ENCODE measurements at regions not wholly inside any gene's neighbourhood (a gene's known extent, or its start where the extent isn't known, plus 50 kb on each side); places are given as distances from the start of the nearest gene placed in this dataset.
"Not testable (repeated sequence)": the region's sequence is repeated elsewhere in the genome, so short reads cannot be mapped to it uniquely, and the experiment has no call there.

- Mint-ChIP-seq H3K9me3 (peaks cover 8 to 15% of the 10 kb centered on the region in 2 donors), H3K4me3 (no peak overlapping the region), H3K27ac (no peak overlapping the region), H3K4me1 (no peaks in the 10 kb centered on the region), H3K27me3 (no peaks in the 10 kb centered on the region)
- DNase-seq, result no peak
- ATAC-seq, result no peak
These were observed 278.4 kb upstream of the PTCHD4 start for GRCh38 chr6:48389146-48390043.

DNA sequence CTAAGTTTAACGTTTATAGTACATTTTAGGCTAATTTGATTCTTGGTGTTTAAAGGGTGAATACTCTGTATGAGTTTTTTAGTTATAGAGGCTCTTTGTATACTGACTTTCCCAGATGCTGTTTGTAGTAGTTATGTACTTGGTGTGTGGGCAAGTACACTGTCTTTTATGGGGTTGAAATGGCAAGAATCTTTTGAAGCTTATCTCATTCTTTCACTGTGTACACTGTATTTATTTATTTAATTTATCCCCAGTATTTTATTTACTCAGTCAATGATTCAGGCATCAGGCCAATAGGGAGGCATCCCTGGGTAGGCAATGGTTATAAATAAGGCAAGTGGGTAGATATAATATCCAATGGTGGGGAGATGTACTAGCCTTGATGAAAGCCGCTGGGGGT is 277.0 kb upstream of the PTCHD4 start:
- DNase-seq (no peak), ATAC-seq (no peak)
- H3K27me3 Mint-ChIP-seq, result no peaks in the 10 kb centered on the region
- H3K27ac Mint-ChIP-seq, result no peak overlapping the region
- H3K4me3 Mint-ChIP-seq, result no peak overlapping the region
- peaks cover 8% of the 10 kb centered on the region in 2 donors for H3K9me3 Mint-ChIP-seq
- no peaks in the 10 kb centered on the region for H3K4me1 Mint-ChIP-seq

- H3K27me3 Mint-ChIP-seq, result no peaks in the 10 kb centered on the region
- H3K27ac Mint-ChIP-seq, result no peak overlapping the region
- H3K4me1 Mint-ChIP-seq, result no peaks in the 10 kb centered on the region
- ATAC-seq, result no peak
- DNase-seq, result no peak
- no peak overlapping the region for H3K4me3 Mint-ChIP-seq
- peaks cover 14 to 16% of the 10 kb centered on the region in 2 donors for H3K9me3 Mint-ChIP-seq
These were observed 267.9 kb upstream of the PTCHD4 start for GRCh38 chr6:48378884-48379407.

- DNase-seq, result no peak
- no peak for ATAC-seq
- Mint-ChIP-seq H3K9me3 (peaks cover 14 to 16% of the 10 kb centered on the region in 2 donors), H3K4me3 (no peak overlapping the region), H3K27ac (no peak overlapping the region), H3K4me1 (no peaks in the 10 kb centered on the region), H3K27me3 (no peaks in the 10 kb centered on the region)
These were observed 266.1 kb upstream of the PTCHD4 start for GRCh38 chr6:48377115-48377514.

GRCh38 chr6:48371226-48371625 is 260.2 kb upstream of the PTCHD4 start:
- not testable (repeated sequence) for ATAC-seq, DNase-seq, H3K27me3 Mint-ChIP-seq, H3K4me3 Mint-ChIP-seq, H3K9me3 Mint-ChIP-seq, H3K27ac Mint-ChIP-seq, H3K4me1 Mint-ChIP-seq

- peaks cover 5 to 7% of the 10 kb centered on the region in 2 donors for H3K9me3 Mint-ChIP-seq
- no peaks in the 10 kb centered on the region for H3K27me3 Mint-ChIP-seq
These were observed 258.1 kb upstream of the PTCHD4 start for GRCh38 chr6:48369100-48369499.

GRCh38 chr6:48325701-48326100 is 214.7 kb upstream of the PTCHD4 start:
- Mint-ChIP-seq H3K27ac (no peak overlapping the region), H3K4me3 (no peak overlapping the region), H3K27me3 (no peaks in the 10 kb centered on the region), H3K4me1 (no peaks in the 10 kb centered on the region), H3K9me3 (peaks cover 9 to 17% of the 10 kb centered on the region in 2 donors)
- ATAC-seq, result no peak
- no peak for DNase-seq

More at GRCh38 chr6:48369100-48369499, 258.1 kb upstream of the PTCHD4 start:
- H3K4me3 Mint-ChIP-seq, result no peak overlapping the region
- DNase-seq (no peak), ATAC-seq (no peak)
- no peaks in the 10 kb centered on the region for H3K4me1 Mint-ChIP-seq
- H3K27ac Mint-ChIP-seq, result no peak overlapping the region

DNA sequence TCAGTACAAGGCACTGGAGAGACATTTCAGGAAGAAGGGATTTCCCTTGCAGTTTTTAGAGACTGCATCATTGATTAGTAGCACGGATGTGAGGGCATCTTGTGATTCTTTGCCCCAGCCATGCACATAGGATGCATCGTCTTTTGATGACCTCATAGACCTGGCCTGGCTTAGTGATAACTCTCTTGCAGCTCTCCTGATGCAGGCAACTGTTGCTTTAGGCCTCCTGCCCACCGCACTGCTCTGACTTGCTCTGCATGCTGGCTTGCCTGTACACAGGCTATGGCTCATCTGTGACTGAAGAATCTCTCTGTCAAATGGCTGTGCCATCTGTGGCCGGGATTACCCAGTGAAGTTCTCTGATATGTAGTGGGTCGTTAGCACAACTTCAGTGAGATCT is 207.7 kb upstream of the PTCHD4 start:
- Mint-ChIP-seq H3K27ac (no peak overlapping the region), H3K4me1 (no peaks in the 10 kb centered on the region), H3K4me3 (no peak overlapping the region), H3K27me3 (no peaks in the 10 kb centered on the region), H3K9me3 (peaks cover 8 to 16% of the 10 kb centered on the region in 2 donors)
- ATAC-seq (no peak), DNase-seq (no peak)

DNA sequence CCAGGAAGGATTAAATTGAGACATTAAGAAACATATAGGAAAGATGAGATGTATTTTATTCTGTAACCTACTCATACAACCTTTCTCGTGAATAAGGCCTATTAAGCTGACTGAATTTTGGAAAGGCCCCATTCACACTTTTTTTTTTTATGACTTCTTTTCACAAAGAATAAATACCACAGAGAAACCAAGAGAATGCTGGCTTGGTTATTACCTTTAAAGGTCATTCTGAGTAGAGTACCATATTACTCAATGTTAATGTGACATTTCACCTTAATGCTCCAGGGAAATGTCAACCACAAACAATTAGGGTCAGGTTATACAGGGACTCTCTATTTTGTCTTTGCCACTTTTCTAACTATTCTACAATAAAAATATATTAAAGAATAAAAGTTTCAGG is 204.9 kb upstream of the PTCHD4 start:
- Mint-ChIP-seq H3K4me3 (no peak overlapping the region), H3K27ac (no peak overlapping the region), H3K4me1 (no peaks in the 10 kb centered on the region), H3K27me3 (no peaks in the 10 kb centered on the region), H3K9me3 (peaks cover 12 to 18% of the 10 kb centered on the region in 2 donors)
- ATAC-seq, result no peak
- DNase-seq, result no peak

GRCh38 chr6:48315051-48315719 is 204.2 kb upstream of the PTCHD4 start:
- DNase-seq (no peak), ATAC-seq (no peak)
- peaks cover 12 to 18% of the 10 kb centered on the region in 2 donors for H3K9me3 Mint-ChIP-seq
- H3K4me3 Mint-ChIP-seq, result no peak overlapping the region
- no peaks in the 10 kb centered on the region for H3K4me1 Mint-ChIP-seq
- H3K27ac Mint-ChIP-seq, result no peak overlapping the region
- H3K27me3 Mint-ChIP-seq, result no peaks in the 10 kb centered on the region

DNA sequence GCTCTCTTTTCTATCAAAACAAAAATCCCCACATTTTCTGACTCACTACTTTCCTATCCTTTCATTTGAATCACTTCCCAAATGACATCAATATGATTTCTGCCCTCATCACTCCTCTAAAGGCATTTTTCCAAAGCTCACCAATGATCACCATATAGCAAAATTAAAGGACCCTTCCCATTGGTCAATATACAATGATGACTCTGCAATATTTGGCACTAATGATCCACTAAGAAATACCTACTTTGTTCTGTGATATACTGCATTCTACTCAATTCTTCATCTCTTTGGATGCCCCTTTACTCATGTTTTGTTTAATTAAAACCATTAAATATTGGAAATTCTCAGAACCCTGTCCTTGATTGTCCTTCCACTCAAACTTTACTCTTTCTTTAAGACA is 200.3 kb upstream of the PTCHD4 start:
- DNase-seq (no peak), ATAC-seq (no peak)
- Mint-ChIP-seq H3K9me3 (peaks cover 0 to 10% of the 10 kb centered on the region in 2 donors), H3K27ac (no peak overlapping the region), H3K27me3 (no peaks in the 10 kb centered on the region), H3K4me1 (no peaks in the 10 kb centered on the region), H3K4me3 (no peak overlapping the region)

GRCh38 chr6:48307573-48307972 is 196.6 kb upstream of the PTCHD4 start:
- H3K9me3 Mint-ChIP-seq, result peaks cover 7 to 18% of the 10 kb centered on the region in 2 donors
- no peak overlapping the region for H3K27ac Mint-ChIP-seq

GRCh38 chr6:48290595-48290994 is 179.6 kb upstream of the PTCHD4 start:
- Mint-ChIP-seq H3K4me1 (no peaks in the 10 kb centered on the region), H3K9me3 (peaks cover 12 to 26% of the 10 kb centered on the region in 2 donors), H3K27ac (no peak overlapping the region), H3K27me3 (no peaks in the 10 kb centered on the region), H3K4me3 (no peak overlapping the region)
- no peak for DNase-seq
- ATAC-seq, result no peak

More at GRCh38 chr6:48307573-48307972, 196.6 kb upstream of the PTCHD4 start:
- no peak for ATAC-seq
- no peak for DNase-seq
- Mint-ChIP-seq H3K4me1 (no peaks in the 10 kb centered on the region), H3K27me3 (no peaks in the 10 kb centered on the region), H3K4me3 (no peak overlapping the region)

- DNase-seq (no peak), ATAC-seq (no peak)
- Mint-ChIP-seq H3K9me3 (peaks cover 12 to 26% of the 10 kb centered on the region in 2 donors), H3K4me1 (no peaks in the 10 kb centered on the region), H3K27ac (no peak overlapping the region), H3K4me3 (no peak overlapping the region), H3K27me3 (no peaks in the 10 kb centered on the region)
These were observed 178.8 kb upstream of the PTCHD4 start for GRCh38 chr6:48289841-48290240.

DNA sequence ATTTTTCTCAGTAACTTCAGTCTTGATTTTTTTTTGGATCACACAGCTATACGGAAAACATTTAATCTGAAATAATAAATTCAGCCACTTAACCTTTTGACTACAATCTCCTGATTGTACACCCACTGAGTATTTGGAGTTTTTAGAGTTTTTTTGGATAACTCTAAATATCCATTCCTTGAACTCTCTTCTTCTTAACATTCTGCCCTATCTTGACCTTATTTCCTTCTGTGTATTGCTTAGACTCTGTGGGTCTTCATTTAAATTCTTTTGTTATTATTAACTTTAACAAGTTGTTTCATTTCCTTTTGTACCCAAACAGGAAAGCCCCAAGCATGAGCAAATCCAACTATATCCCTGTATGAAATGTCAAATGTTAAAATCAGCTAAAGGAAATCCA is 170.2 kb upstream of the PTCHD4 start:
- no peaks in the 10 kb centered on the region for H3K27me3 Mint-ChIP-seq
- ATAC-seq, result no peak
- peak overlapping the region in 1 of 2 donors; percentile 88 for H3K27ac Mint-ChIP-seq
- H3K4me1 Mint-ChIP-seq, result no peaks in the 10 kb centered on the region
- H3K4me3 Mint-ChIP-seq, result no peak overlapping the region
- no peak for DNase-seq
- peaks cover 2 to 8% of the 10 kb centered on the region in 2 donors for H3K9me3 Mint-ChIP-seq

DNA sequence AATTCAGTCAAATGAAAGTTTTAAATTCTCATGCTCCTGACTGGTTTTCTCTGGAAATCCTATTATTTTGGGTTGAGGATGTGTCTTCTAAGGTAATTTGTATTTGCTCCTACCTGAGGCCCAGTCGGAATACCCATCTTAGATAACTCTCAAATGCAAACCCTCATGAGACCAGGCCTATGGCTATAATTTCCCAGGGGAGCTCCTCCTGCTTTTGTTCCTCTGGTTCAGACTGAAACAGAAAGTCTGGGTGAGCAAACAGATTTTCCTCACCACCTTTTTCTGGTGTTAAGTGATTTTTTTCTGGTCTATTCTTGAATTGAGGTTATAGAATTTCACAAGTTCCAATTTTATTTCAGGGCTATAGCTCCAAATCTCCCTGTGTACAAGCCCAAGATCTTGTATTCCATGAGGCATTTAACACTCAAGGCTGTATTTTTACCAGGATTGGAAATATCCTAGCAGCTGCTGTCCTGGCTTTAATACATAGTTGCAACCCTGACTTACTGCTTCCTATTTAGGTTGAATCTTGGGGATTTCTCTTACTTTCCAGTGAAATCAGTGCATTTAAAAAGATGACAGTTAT is 169.1 kb upstream of the PTCHD4 start:
- no peak for DNase-seq
- ATAC-seq, result no peak
- no peak overlapping the region for H3K4me3 Mint-ChIP-seq

More for the DNA sequence above, 169.1 kb upstream of the PTCHD4 start:
- H3K9me3 Mint-ChIP-seq, result peaks cover 0 to 8% of the 10 kb centered on the region in 2 donors
- no peaks in the 10 kb centered on the region for H3K27me3 Mint-ChIP-seq
- H3K4me1 Mint-ChIP-seq, result no peaks in the 10 kb centered on the region
- H3K27ac Mint-ChIP-seq, result no peak overlapping the region
